ENCODE measurements at regions not wholly inside any gene's neighbourhood (a gene's known extent, or its start where the extent isn't known, plus 50 kb on each side); places are given as distances from the start of the nearest gene placed in this dataset.

GRCh38 chr2:471560-471959 lies 183.7 kb upstream of the ALKAL2 start:
- no peak overlapping the region for H2BK15ac ChIP-seq (ENCODE audit: low read length)
- H3K9ac ChIP-seq (replicated peaks in 1 of 4; ENCODE audit: extremely low read depth in 1 of 4, low read depth in 3 of 4, low read length in 3 of 4): no peak overlapping the region
- H2BK20ac ChIP-seq (ENCODE audit: low read length): no peak overlapping the region
- peaks cover 8 to 34% (median 30%) of the 10 kb centered on the region in 4 experiments for H3K27me3 ChIP-seq (replicated peaks in 1 of 4; ENCODE audit: control insufficient read depth in 3 of 4, extremely low read depth in 1 of 4, insufficient read depth in 3 of 4, low read length in 3 of 4)
- no peak overlapping the region for H4K8ac ChIP-seq (ENCODE audit: extremely low read depth, insufficient read depth, low read length)
- H2BK12ac ChIP-seq (ENCODE audit: low read depth, low read length): no peak overlapping the region
- no peaks in the 10 kb centered on the region for H3K36me3 ChIP-seq (ENCODE audit: control insufficient read depth in 2 of 4, insufficient read depth in 4 of 4, low read length in 3 of 4)
- H4K5ac ChIP-seq (ENCODE audit: insufficient read length, low read depth, low read length): no peak overlapping the region
- H3K14ac ChIP-seq (ENCODE audit: insufficient read length): no peak overlapping the region
- H4K20me1 ChIP-seq (replicated peaks in 1 of 2; ENCODE audit: control insufficient read depth in 1 of 2, insufficient read depth in 2 of 2, low read length in 2 of 2): no peaks in the 10 kb centered on the region
- ChIA-PET POLR2A (ENCODE audit: partially characterized antibody) (interaction anchor here (1.5 kb wide), 1 partner anchor 10 kb away, joined by 3 read pairs; no protein-coding TSS in a partner anchor), CTCF (ENCODE audit: partially characterized antibody) (interaction anchor here (1.2 kb wide), 1 partner anchor 111 kb away, joined by 6 read pairs; no protein-coding TSS in a partner anchor)
- no peak overlapping the region for H3K56ac ChIP-seq (replicated peaks; ENCODE audit: insufficient read length, low read depth, low read length)
- no peak overlapping the region for H2BK120ac ChIP-seq (replicated peaks; ENCODE audit: low read depth, low read length)
- FAIRE-seq (no peak), DNase-seq (ENCODE audit: low read depth in 1 of 2, low spot score in 2 of 2) (no peak)
- no peaks in the 10 kb centered on the region for H3K79me2 ChIP-seq (ENCODE audit: control insufficient read depth in 1 of 2, insufficient read depth in 2 of 2, low read length in 2 of 2)
- H4K91ac ChIP-seq (replicated peaks; ENCODE audit: insufficient read length, low read length): no peak overlapping the region
- H3K4me1 ChIP-seq (replicated peaks in 1 of 4; ENCODE audit: control insufficient read depth in 3 of 4, insufficient read depth in 4 of 4, low read length in 3 of 4): peaks cover 0 to 3% (median 1%) of the 10 kb centered on the region in 4 experiments; a peak in 3 of 7 replicates
- no peak overlapping the region for H3K27ac ChIP-seq (ENCODE audit: low read depth, low read length)
- H3K4ac ChIP-seq (replicated peaks; ENCODE audit: insufficient read length, low read depth, low read length): no peak overlapping the region
- H3K23ac ChIP-seq (ENCODE audit: insufficient read length): no peak overlapping the region
- peaks cover 6% of the 10 kb centered on the region; the same call in 1 of the 2 replicates for H3K23me2 ChIP-seq (ENCODE audit: low read depth, low read length)
- no peak overlapping the region for H3K18ac ChIP-seq (ENCODE audit: extremely low read depth, low read length)
- WGBS, 2 experiments (ENCODE audit: extremely low coverage in 1 of 2, insufficient coverage in 1 of 2, insufficient read length in 1 of 2, insufficient replicate concordance in 2 of 2, low coverage in 1 of 2, low lambda C conversion rate in 2 of 2, missing lambda C conversion rate in 1 of 2): 92% methylated on average over 8 of the region's 8 CpGs; no CpG with 5 or more reads in 1 of the 2 experiments
- H3K4me2 ChIP-seq (ENCODE audit: insufficient read depth in 1 of 2, low read depth in 2 of 2, low read length in 2 of 2): no peak overlapping the region
- H2AFZ ChIP-seq (ENCODE audit: low read length): no peak overlapping the region
- H3K4me3 ChIP-seq (ENCODE audit: extremely low read depth in 1 of 4, insufficient read depth in 2 of 4, low read depth in 3 of 4, low read length in 4 of 4): no peak overlapping the region
- no peaks in the 10 kb centered on the region for H3K79me1 ChIP-seq (ENCODE audit: low read depth, low read length)
- H2BK5ac ChIP-seq (ENCODE audit: low read depth, low read length): no peak overlapping the region
- no peaks in the 10 kb centered on the region for H3K9me3 ChIP-seq (ENCODE audit: insufficient read depth in 2 of 2, low read depth in 1 of 2, low read length in 1 of 2)
- no peak overlapping the region for H2AK5ac ChIP-seq (ENCODE audit: low read depth, low read length)
- no peak for TF ChIP-seq SIRT6 (IDR thresholded peaks at IDR 0.05; ENCODE audit: low read length)
- TF ChIP-seq MAFK (IDR thresholded peaks at IDR 0.05; ENCODE audit: low read depth, low read length): no peak
- no peak for TF ChIP-seq KDM5A (IDR thresholded peaks at IDR 0.05; ENCODE audit: low read length)
- TF ChIP-seq POLR2A (IDR thresholded peaks at IDR 0.05; ENCODE audit: control extremely low read depth in 1 of 2, low read depth in 2 of 2, low read length in 2 of 2): no peak
- TF ChIP-seq BCL11A (IDR thresholded peaks at IDR 0.05; ENCODE audit: low read depth in 2 of 2, low read length in 2 of 2): no peak
- TF ChIP-seq RNF2 (IDR thresholded peaks at IDR 0.05; ENCODE audit: borderline replicate concordance, low read depth, low read length, missing control alignments, poor library complexity, severe bottlenecking): no peak
